ENCODE measurements at regions not wholly inside any gene's neighbourhood (a gene's known extent, or its start where the extent isn't known, plus 50 kb on each side); places are given as distances from the start of the nearest gene placed in this dataset.

DNA sequence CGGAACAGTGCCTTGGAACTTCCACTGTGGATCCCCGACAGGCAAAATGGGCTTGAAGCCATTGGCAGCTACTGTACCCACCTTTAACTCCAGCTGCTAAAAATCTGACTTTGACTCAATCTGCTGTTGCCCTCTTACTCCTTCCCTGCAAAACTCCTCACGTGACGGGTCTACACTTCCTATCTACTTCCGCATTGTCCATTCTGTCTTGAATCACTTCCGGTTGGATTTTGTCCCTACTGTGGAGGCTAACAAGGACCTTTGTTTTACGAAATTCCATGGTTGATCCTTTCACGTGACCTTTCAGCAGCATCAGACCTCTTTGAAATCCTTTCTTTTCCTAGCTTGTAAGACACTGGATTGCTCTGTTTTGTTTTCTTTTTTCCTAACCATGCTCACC lies 268.4 kb downstream of the PRDM2 start:
- Histone ChIP-seq H3K18ac (ENCODE audit: low read length) (no peak overlapping the region), H3K9me3 (replicated peaks in 1 of 2; ENCODE audit: control insufficient read depth in 2 of 2, insufficient read depth in 1 of 2, low read depth in 1 of 2, low read length in 2 of 2) (peaks cover 0 to 4% of the 10 kb centered on the region in 2 donors)
- no CpG with 5 or more reads among the region's 8 CpGs for WGBS, 2 donors (ENCODE audit: extremely low coverage in 2 of 2, insufficient read length in 2 of 2, insufficient replicate concordance in 1 of 2)

DNA sequence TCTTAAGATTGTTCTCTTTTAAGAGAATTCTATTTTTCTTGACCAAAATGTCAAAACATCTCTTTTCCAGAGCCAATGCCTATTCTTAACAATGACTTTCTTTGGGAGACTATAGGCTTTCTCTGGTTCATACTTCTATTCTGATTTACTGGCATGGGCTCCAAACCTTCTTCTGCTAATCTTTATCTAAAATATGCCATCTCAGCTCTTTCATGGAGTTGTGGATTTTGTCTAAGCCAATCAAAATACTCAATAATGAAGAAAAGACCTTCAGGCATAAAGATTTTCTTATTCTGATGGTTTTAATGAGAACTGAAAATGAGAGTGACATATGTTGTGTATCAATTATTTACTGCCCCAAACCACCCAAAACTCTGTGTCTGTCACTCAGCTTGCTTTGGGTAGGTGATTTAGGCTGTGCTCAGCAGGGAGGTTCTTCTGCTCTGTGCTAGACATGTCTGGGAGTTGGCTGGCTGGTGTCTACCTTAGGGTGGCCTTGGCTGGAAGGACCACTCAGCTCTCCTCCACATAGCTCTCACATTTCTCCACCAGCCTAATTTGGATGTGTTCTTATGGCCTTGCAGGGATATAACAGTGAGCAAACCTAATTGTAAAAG lies 270.8 kb downstream of the PRDM2 start:
- Histone ChIP-seq H4K8ac (ENCODE audit: low read depth, low read length) (no peak overlapping the region), H3K18ac (ENCODE audit: low read length) (no peak overlapping the region), H2BK120ac (ENCODE audit: low read depth, low read length) (no peak overlapping the region), H3K4me3 (ENCODE audit: low read length in 2 of 2) (no peak overlapping the region), H2BK15ac (ENCODE audit: low read length) (no peak overlapping the region), H3K4ac (ENCODE audit: low read length) (no peak overlapping the region), H4K91ac (ENCODE audit: low read depth, low read length, poor library complexity) (no peak overlapping the region), H2AK5ac (ENCODE audit: low read depth, low read length) (no peak overlapping the region), H3K4me1 (ENCODE audit: control insufficient read depth in 2 of 2, insufficient read depth in 1 of 2, low read depth in 1 of 2, low read length in 2 of 2) (peaks cover 0 to 2% of the 10 kb centered on the region in 2 donors), H3K4me2 (ENCODE audit: insufficient read depth, low read length, poor library complexity, severe bottlenecking) (no peak overlapping the region), H3K9me3 (replicated peaks in 1 of 2; ENCODE audit: control insufficient read depth in 2 of 2, insufficient read depth in 1 of 2, low read depth in 1 of 2, low read length in 2 of 2) (peaks cover 0 to 4% of the 10 kb centered on the region in 2 donors), H2BK5ac (ENCODE audit: low read length) (no peak overlapping the region), H3K36me3 (replicated peaks in 1 of 2; ENCODE audit: control insufficient read depth in 2 of 2, insufficient read depth in 2 of 2, low read length in 2 of 2) (no peaks in the 10 kb centered on the region), H3K9ac (ENCODE audit: low read depth, low read length, poor library complexity) (no peak overlapping the region), H2BK12ac (ENCODE audit: low read length) (no peak overlapping the region), H3K27me3 (ENCODE audit: control insufficient read depth in 3 of 3, insufficient read depth in 3 of 3, low read depth in 1 of 3, low read length in 3 of 3) (no peaks in the 10 kb centered on the region), H3K14ac (ENCODE audit: low read length) (no peak overlapping the region), H2AFZ (ENCODE audit: low read length) (no peak overlapping the region), H3K23ac (ENCODE audit: low read depth, low read length, poor library complexity) (no peak overlapping the region), H3K79me1 (ENCODE audit: low read depth, low read length) (no peaks in the 10 kb centered on the region), H3K27ac (replicated peaks; ENCODE audit: low read length) (no peak overlapping the region)
- no peak for DNase-seq (ENCODE audit: low spot score)

More for the DNA sequence above, 268.4 kb downstream of the PRDM2 start:
- Histone ChIP-seq H2BK15ac (ENCODE audit: low read length) (no peak overlapping the region), H3K4ac (ENCODE audit: low read length) (no peak overlapping the region), H2AFZ (ENCODE audit: low read length) (no peak overlapping the region), H3K4me3 (ENCODE audit: low read length in 2 of 2) (no peak overlapping the region), H3K4me2 (ENCODE audit: insufficient read depth, low read length, poor library complexity, severe bottlenecking) (no peak overlapping the region), H4K8ac (ENCODE audit: low read depth, low read length) (no peak overlapping the region), H3K79me1 (ENCODE audit: low read depth, low read length) (no peaks in the 10 kb centered on the region), H3K27ac (replicated peaks; ENCODE audit: low read length) (no peak overlapping the region), H2BK12ac (ENCODE audit: low read length) (no peak overlapping the region), H2BK5ac (ENCODE audit: low read length) (no peak overlapping the region), H2AK5ac (ENCODE audit: low read depth, low read length) (no peak overlapping the region), H3K4me1 (ENCODE audit: control insufficient read depth in 2 of 2, insufficient read depth in 1 of 2, low read depth in 1 of 2, low read length in 2 of 2) (peaks cover 0 to 2% of the 10 kb centered on the region in 2 donors), H3K14ac (ENCODE audit: low read length) (no peak overlapping the region), H4K91ac (ENCODE audit: low read depth, low read length, poor library complexity) (no peak overlapping the region), H3K9ac (ENCODE audit: low read depth, low read length, poor library complexity) (no peak overlapping the region), H3K27me3 (ENCODE audit: control insufficient read depth in 3 of 3, insufficient read depth in 3 of 3, low read depth in 1 of 3, low read length in 3 of 3) (no peaks in the 10 kb centered on the region), H2BK120ac (ENCODE audit: low read depth, low read length) (no peak overlapping the region), H3K23ac (ENCODE audit: low read depth, low read length, poor library complexity) (no peak overlapping the region), H3K36me3 (replicated peaks in 1 of 2; ENCODE audit: control insufficient read depth in 2 of 2, insufficient read depth in 2 of 2, low read length in 2 of 2) (no peaks in the 10 kb centered on the region)
- no peak for DNase-seq (ENCODE audit: low spot score)

DNA sequence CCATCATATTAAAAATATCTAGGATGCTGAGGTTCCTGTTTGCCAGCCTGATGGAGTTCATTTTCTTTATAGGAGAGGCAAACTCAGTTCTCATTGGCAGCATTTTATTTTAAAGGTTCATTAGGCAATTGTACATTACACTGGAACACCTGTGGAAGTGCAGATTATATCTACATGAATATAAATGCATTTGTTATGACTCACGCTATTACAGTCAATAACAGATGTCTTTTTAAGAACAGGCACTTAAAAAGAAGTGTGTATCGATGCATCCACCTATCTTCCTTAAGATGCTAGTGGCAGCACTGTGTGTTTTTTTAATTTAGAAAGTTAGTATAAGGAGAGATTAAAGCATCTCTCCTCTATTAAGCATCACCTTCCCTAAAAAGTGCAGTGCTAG lies 276.5 kb downstream of the PRDM2 start:
- H3K4me3 ChIP-seq (ENCODE audit: low read length in 2 of 2), result no peak overlapping the region
- no peak overlapping the region for H3K14ac ChIP-seq (ENCODE audit: low read length)
- no peak overlapping the region for H3K27ac ChIP-seq (replicated peaks; ENCODE audit: low read length)
- no peaks in the 10 kb centered on the region for H3K36me3 ChIP-seq (replicated peaks in 1 of 2; ENCODE audit: control insufficient read depth in 2 of 2, insufficient read depth in 2 of 2, low read length in 2 of 2)
- no peak overlapping the region for H3K9ac ChIP-seq (ENCODE audit: low read depth, low read length, poor library complexity)
- no peak overlapping the region for H3K4me2 ChIP-seq (ENCODE audit: insufficient read depth, low read length, poor library complexity, severe bottlenecking)
- DNase-seq (ENCODE audit: low spot score), result no peak
- no CpG with 5 or more reads among the region's 2 CpGs for WGBS, 2 donors (ENCODE audit: extremely low coverage in 2 of 2, insufficient read length in 2 of 2, insufficient replicate concordance in 1 of 2)
- H4K8ac ChIP-seq (ENCODE audit: low read depth, low read length), result no peak overlapping the region
- H3K23ac ChIP-seq (ENCODE audit: low read depth, low read length, poor library complexity), result no peak overlapping the region
- H3K4ac ChIP-seq (ENCODE audit: low read length), result no peak overlapping the region
- H2BK120ac ChIP-seq (ENCODE audit: low read depth, low read length), result no peak overlapping the region
- H3K79me1 ChIP-seq (ENCODE audit: low read depth, low read length), result no peaks in the 10 kb centered on the region
- H3K27me3 ChIP-seq (ENCODE audit: control insufficient read depth in 3 of 3, insufficient read depth in 3 of 3, low read depth in 1 of 3, low read length in 3 of 3), result no peaks in the 10 kb centered on the region
- H2AFZ ChIP-seq (ENCODE audit: low read length), result no peak overlapping the region
- no peak overlapping the region for H3K18ac ChIP-seq (ENCODE audit: low read length)
- no peak overlapping the region for H2BK15ac ChIP-seq (ENCODE audit: low read length)
- H2AK5ac ChIP-seq (ENCODE audit: low read depth, low read length), result no peak overlapping the region
- H2BK12ac ChIP-seq (ENCODE audit: low read length), result no peak overlapping the region
- no peaks in the 10 kb centered on the region for H3K9me3 ChIP-seq (replicated peaks in 1 of 2; ENCODE audit: control insufficient read depth in 2 of 2, insufficient read depth in 1 of 2, low read depth in 1 of 2, low read length in 2 of 2)
- no peak overlapping the region for H2BK5ac ChIP-seq (ENCODE audit: low read length)
- no peak overlapping the region for H4K91ac ChIP-seq (ENCODE audit: low read depth, low read length, poor library complexity)
- no peaks in the 10 kb centered on the region for H3K4me1 ChIP-seq (ENCODE audit: control insufficient read depth in 2 of 2, insufficient read depth in 1 of 2, low read depth in 1 of 2, low read length in 2 of 2)

DNA sequence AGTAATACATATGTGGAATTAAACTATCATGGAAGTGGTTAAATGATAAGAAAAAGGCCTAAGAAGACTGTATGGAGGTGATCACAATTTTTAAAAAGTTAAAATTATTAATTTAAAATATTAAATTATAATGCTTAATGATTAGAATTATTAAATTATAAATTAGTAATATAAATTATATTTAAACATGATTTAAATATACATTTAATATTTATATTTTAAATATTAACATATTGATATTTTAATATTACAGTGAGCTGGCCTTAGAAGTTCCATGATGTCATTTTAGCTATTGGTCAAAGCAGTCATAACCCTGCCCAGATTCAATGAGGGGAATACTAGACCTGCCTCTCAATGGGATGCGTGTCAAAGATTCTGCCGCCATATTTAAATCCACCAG lies 281.2 kb downstream of the PRDM2 start:
- no peak overlapping the region for H2AK5ac ChIP-seq (ENCODE audit: low read depth, low read length)
- no CpG with 5 or more reads among the region's 2 CpGs for WGBS, 2 donors (ENCODE audit: extremely low coverage in 2 of 2, insufficient read length in 2 of 2, insufficient replicate concordance in 1 of 2)
- no peaks in the 10 kb centered on the region for H3K79me1 ChIP-seq (ENCODE audit: low read depth, low read length)
- no peaks in the 10 kb centered on the region for H3K27me3 ChIP-seq (ENCODE audit: control insufficient read depth in 3 of 3, insufficient read depth in 3 of 3, low read depth in 1 of 3, low read length in 3 of 3)
- H3K18ac ChIP-seq (ENCODE audit: low read length), result no peak overlapping the region
- no peak overlapping the region for H2AFZ ChIP-seq (ENCODE audit: low read length)
- H4K91ac ChIP-seq (ENCODE audit: low read depth, low read length, poor library complexity), result no peak overlapping the region
- no peak overlapping the region for H3K4ac ChIP-seq (ENCODE audit: low read length)
- H2BK15ac ChIP-seq (ENCODE audit: low read length), result no peak overlapping the region
- DNase-seq (ENCODE audit: low spot score), result no peak
- no peak overlapping the region for H3K9ac ChIP-seq (ENCODE audit: low read depth, low read length, poor library complexity)
- no peak overlapping the region for H2BK120ac ChIP-seq (ENCODE audit: low read depth, low read length)
- H3K27ac ChIP-seq (replicated peaks; ENCODE audit: low read length), result no peak overlapping the region
- no peaks in the 10 kb centered on the region for H3K36me3 ChIP-seq (replicated peaks in 1 of 2; ENCODE audit: control insufficient read depth in 2 of 2, insufficient read depth in 2 of 2, low read length in 2 of 2)
- no peaks in the 10 kb centered on the region for H3K9me3 ChIP-seq (replicated peaks in 1 of 2; ENCODE audit: control insufficient read depth in 2 of 2, insufficient read depth in 1 of 2, low read depth in 1 of 2, low read length in 2 of 2)
- no peak overlapping the region for H2BK12ac ChIP-seq (ENCODE audit: low read length)
- no peak overlapping the region for H4K8ac ChIP-seq (ENCODE audit: low read depth, low read length)
- H3K14ac ChIP-seq (ENCODE audit: low read length), result no peak overlapping the region
- no peak overlapping the region for H2BK5ac ChIP-seq (ENCODE audit: low read length)
- H3K4me3 ChIP-seq (ENCODE audit: low read length in 2 of 2), result no peak overlapping the region
- no peak overlapping the region for H3K23ac ChIP-seq (ENCODE audit: low read depth, low read length, poor library complexity)
- H3K4me2 ChIP-seq (ENCODE audit: insufficient read depth, low read length, poor library complexity, severe bottlenecking), result no peak overlapping the region
- H3K4me1 ChIP-seq (ENCODE audit: control insufficient read depth in 2 of 2, insufficient read depth in 1 of 2, low read depth in 1 of 2, low read length in 2 of 2), result no peaks in the 10 kb centered on the region
